ENCODE measurements at regions not wholly inside any gene's neighbourhood (a gene's known extent, or its start where the extent isn't known, plus 50 kb on each side); places are given as distances from the start of the nearest gene placed in this dataset.

- TF ChIP-seq, protein P1, sequence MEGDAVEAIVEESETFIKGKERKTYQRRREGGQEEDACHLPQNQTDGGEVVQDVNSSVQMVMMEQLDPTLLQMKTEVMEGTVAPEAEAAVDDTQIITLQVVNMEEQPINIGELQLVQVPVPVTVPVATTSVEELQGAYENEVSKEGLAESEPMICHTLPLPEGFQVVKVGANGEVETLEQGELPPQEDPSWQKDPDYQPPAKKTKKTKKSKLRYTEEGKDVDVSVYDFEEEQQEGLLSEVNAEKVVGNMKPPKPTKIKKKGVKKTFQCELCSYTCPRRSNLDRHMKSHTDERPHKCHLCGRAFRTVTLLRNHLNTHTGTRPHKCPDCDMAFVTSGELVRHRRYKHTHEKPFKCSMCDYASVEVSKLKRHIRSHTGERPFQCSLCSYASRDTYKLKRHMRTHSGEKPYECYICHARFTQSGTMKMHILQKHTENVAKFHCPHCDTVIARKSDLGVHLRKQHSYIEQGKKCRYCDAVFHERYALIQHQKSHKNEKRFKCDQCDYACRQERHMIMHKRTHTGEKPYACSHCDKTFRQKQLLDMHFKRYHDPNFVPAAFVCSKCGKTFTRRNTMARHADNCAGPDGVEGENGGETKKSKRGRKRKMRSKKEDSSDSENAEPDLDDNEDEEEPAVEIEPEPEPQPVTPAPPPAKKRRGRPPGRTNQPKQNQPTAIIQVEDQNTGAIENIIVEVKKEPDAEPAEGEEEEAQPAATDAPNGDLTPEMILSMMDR (IDR thresholded peaks at IDR 0.05; ENCODE audit: extremely low read depth, insufficient read depth, missing control alignments) = no peak
- DNase-seq (ENCODE audit: low spot score) = peak; percentile 83
- in situ Hi-C loops (cut with MboI; ENCODE audit: low pct_unique_long_range_greater_than_20kb, low sequenced_read_pairs, unreplicated experiment) = loop anchor here (10.0 kb wide), 1 partner anchor 50 kb away; no protein-coding TSS in a partner anchor
Measured at GRCh38 chr16:85554889-85555718, 58.0 kb upstream of the GSE1 start.

DNA sequence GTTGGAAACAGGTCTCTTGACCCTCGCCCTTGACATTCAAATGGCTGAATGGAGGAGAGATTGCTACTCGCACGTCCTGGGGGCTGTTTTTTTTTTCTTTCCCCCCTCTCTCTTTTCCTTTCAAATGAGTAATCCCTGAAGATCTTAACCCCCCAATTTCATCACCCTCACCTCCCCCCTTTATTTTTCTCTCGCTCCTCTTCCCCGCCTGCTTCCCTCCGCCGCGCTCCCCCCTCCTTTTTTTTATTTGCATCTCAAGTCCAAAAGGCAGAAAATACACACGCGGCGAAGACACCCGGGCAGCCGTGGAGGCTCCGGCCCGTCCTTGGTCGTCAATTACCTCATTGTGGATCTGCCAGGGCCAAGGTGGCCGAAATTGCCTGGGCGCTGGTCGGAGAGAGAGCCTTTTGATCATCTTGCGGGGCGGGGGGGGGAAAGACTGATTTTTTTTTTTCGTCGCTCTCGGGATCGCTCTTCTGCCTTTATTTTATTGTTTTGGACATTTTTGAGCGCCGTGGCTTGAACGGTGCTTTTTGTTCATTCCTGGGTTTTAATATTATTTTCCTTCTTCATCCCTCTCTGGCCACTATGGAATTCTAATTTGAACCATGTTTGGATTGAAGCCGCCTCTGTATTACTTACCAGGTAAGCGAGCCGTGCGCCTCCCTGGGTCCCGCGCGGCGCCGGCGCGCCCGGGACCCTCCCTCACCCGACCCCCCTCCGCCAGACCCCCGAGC, 57.2 kb upstream of the GSE1 start:
- TF ChIP-seq, protein P1 (IDR thresholded peaks at IDR 0.05; ENCODE audit: extremely low read depth, insufficient read depth, missing control alignments) = no peak
- peak; percentile 69 for DNase-seq (ENCODE audit: low spot score)
- in situ Hi-C loops (cut with MboI; ENCODE audit: low pct_unique_long_range_greater_than_20kb, low sequenced_read_pairs, unreplicated experiment) = loop anchor here (10.0 kb wide), 1 partner anchor 49 kb away; no protein-coding TSS in a partner anchor

DNA sequence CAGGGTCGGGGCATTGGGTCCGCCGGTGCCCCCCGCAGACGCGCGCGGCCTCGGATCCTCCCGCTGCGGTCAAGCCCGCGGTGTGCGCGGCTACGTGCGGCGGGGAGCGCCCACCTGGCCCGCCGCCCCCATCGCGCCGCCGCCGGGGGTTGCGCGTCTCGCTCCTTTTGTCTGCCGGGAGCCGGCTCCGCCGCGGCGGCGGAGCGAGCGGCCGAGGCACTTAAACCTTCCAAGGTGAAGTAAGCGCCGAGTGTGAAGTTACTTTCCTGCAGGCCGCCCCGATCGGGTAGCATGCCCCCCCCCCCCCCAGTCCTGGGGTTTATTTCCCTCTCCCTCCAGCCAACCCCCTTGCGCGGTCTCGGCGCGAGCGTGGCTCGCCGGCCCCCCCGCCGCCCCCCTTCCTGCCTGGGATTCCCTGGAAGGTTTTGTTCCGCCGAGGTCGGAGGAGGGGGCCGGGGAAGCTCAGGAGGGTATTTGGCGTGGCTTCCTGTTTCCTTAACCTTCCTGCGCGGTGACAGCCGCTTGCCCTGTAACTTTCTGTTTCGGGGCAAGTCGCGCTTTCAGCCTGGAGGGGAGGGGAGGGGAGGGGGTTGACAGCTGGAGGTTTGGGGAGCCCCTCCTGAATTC, 56.6 kb upstream of the GSE1 start:
- TF ChIP-seq, protein P1 (IDR thresholded peaks at IDR 0.05; ENCODE audit: extremely low read depth, insufficient read depth, missing control alignments) = no peak
- in situ Hi-C loops (cut with MboI; ENCODE audit: low pct_unique_long_range_greater_than_20kb, low sequenced_read_pairs, unreplicated experiment) = loop anchor here (10.0 kb wide), 1 partner anchor 48 kb away; no protein-coding TSS in a partner anchor
- peak; percentile 86 for DNase-seq (ENCODE audit: low spot score)

DNA sequence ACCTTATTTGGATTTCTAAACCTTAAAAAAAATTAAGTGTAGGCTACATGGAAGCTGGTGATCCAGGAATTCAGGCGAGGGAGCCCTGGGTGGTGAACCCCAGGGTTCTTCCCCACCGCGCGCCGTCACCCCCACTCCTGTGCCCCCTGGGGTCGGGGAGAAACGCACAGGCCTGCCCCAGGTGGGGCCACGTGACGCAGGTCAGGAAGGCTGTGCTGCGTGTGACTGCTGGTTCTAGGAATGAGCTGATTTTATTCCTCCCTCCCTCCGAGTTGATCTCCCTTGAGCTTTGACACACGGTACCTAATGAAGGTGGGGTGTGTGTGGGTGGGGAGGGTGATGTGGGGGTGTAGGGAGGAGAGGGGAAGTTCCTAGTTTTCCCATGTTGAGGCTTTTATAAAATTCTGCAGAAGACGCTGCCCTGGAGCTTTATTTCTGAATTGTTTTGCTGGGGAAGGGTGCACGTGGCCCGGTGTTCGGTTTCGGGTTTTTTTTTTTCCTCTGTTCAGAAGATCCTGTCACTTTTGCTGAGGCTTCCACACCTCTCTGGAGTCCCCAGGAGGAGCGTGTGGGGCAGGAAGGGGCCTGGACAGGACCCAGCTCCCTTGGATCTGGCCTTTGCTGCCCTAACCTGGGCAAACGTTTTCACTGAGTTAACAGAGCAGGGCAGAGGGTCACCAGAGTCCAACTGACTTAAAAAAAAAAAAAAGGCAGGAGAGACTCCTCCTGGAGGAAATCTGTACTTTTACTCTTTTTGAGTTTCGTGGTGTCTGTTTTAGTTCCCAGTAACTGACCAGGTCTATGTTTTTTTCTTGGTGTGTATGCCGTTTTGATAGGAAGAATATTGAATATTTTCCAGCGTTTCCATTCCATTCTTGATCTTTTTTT, 55.8 kb upstream of the GSE1 start:
- TF ChIP-seq, protein P1 (IDR thresholded peaks at IDR 0.05; ENCODE audit: extremely low read depth, insufficient read depth, missing control alignments) = no peak
- in situ Hi-C loops (cut with MboI; ENCODE audit: low pct_unique_long_range_greater_than_20kb, low sequenced_read_pairs, unreplicated experiment) = loop anchor here (10.0 kb wide), 1 partner anchor 47 kb away; no protein-coding TSS in a partner anchor
- peak; percentile 70 for DNase-seq (ENCODE audit: low spot score)

DNA sequence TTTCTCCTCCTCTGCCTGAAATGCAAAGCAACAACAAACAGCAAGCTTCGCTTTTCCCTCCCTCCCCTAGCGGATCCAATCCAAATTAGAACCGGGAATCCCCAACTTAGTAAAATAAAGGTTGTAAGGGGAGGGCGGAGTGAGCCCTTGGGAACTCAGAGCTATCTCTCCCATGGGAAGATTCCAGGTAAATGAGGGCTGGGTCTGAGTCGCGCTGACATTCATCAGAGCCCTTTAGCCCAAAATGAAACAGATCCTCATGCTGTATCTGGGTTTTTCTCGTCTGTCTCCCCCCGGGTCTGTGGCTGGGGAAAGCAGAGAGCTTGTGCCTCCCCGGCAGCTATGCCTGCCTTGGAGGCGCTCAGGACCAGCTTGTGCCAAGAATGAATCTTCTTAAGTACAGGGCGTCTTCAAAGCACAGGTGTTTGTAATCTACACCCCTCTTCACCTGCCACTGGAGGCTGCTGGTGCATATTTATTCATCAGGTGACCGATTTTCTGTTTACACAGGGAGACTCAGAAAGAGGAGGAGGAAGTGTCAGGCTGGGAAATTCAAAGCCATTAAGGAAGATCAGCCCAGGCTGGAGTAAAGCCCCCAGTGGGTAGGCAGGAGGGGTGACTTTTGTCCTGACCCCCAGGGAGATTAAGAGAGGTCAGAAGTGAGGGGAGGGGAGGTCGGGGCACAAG, 55.0 kb upstream of the GSE1 start:
- DNase-seq (ENCODE audit: low spot score) = no peak
- in situ Hi-C loops (cut with MboI; ENCODE audit: low pct_unique_long_range_greater_than_20kb, low sequenced_read_pairs, unreplicated experiment) = loop anchor here (10.0 kb wide), 1 partner anchor 47 kb away; no protein-coding TSS in a partner anchor

More for the DNA sequence above, 55.0 kb upstream of the GSE1 start:
- TF ChIP-seq, protein P1 (IDR thresholded peaks at IDR 0.05; ENCODE audit: extremely low read depth, insufficient read depth, missing control alignments) = no peak
